ENCODE measurements at regions not wholly inside any gene's neighbourhood (a gene's known extent, or its start where the extent isn't known, plus 50 kb on each side); places are given as distances from the start of the nearest gene placed in this dataset.

GRCh38 chr20:54744097-54744496 lies 268.7 kb downstream of the DOK5 start:
- no peak for TF ChIP-seq ZNF462 (CRISPR knock-in tag; IDR thresholded peaks at IDR 0.05)
- no peak for TF ChIP-seq CREB1 (CRISPR knock-in tag; IDR thresholded peaks at IDR 0.05; ENCODE audit: low read depth)
- TF ChIP-seq CTCF (conservative IDR thresholded peaks at IDR 0.05; ENCODE audit: low read depth in 2 of 2) = no peak
- no peak for TF ChIP-seq ETS1 (IDR thresholded peaks at IDR 0.05)
- no peak for TF ChIP-seq JUNB (IDR thresholded peaks at IDR 0.05; ENCODE audit: unreplicated experiment)
- TF ChIP-seq ZNF331 (CRISPR knock-in tag; IDR thresholded peaks at IDR 0.05; ENCODE audit: low read depth) = no peak
- TF ChIP-seq STAT1 (IDR thresholded peaks at IDR 0.05; ENCODE audit: unreplicated experiment) = no peak
- TF ChIP-seq EZH2phosphoT487 (IDR thresholded peaks at IDR 0.05; ENCODE audit: unreplicated experiment) = no peak
- Histone ChIP-seq H3K4me3 (no peak overlapping the region), H3K4me1 (ENCODE audit: insufficient read depth) (no peaks in the 10 kb centered on the region), H3K4me2 (no peak overlapping the region), H3K9me2 (ENCODE audit: insufficient read depth) (no peaks in the 10 kb centered on the region), H2AFZ (no peak overlapping the region), H3K36me3 (ENCODE audit: insufficient read depth) (peaks cover 5% of the 10 kb centered on the region), H4K20me1 (replicated peaks; ENCODE audit: insufficient read depth) (no peaks in the 10 kb centered on the region), H3F3A (replicated peaks; ENCODE audit: low read depth) (no peaks in the 10 kb centered on the region), H3K27ac (ENCODE audit: low read depth) (no peak overlapping the region), H3K79me2 (replicated peaks; ENCODE audit: insufficient read depth) (no peaks in the 10 kb centered on the region), H3K27me3 (ENCODE audit: insufficient read depth) (no peaks in the 10 kb centered on the region)
- no peak for ATAC-seq
- no peaks in the 10 kb centered on the region for H3K27me3 Mint-ChIP-seq (ENCODE audit: insufficient read depth, low read depth, poor library complexity)
- no peak for DNase-seq (ENCODE audit: low spot score)
- no peak overlapping the region for H3K27ac Mint-ChIP-seq
- H3K9me3 Mint-ChIP-seq = peaks cover 88% of the 10 kb centered on the region
- no peaks in the 10 kb centered on the region for H3K4me1 Mint-ChIP-seq
- H3K36me3 Mint-ChIP-seq (ENCODE audit: low read depth) = peaks cover 10% of the 10 kb centered on the region; the same call in 2 of the 3 replicates
- no peak overlapping the region for H3K4me3 Mint-ChIP-seq

All from GM23338 (cell line).